ENCODE measurements at regions not wholly inside any gene's neighbourhood (a gene's known extent, or its start where the extent isn't known, plus 50 kb on each side); places are given as distances from the start of the nearest gene placed in this dataset.

DNA sequence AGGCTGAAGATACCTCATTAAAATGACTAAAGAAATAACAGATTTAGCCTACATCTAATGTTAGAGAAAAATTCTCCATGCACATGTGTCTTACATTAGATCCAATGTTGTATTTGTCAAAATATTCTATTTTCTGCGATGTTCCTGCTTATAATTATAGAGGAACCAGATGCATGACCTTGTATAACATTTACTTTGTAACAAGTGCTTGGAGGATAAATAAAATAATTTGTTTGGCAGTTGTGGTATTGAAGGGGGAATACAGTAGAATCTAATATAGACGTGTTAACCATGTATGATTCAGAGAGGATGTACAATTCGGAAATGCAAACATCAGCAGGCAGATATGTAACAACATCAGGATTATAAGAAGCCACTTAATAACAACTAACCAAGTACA lies 922.2 kb downstream of the TUSC7 start:
- no peak for DNase-seq

DNA sequence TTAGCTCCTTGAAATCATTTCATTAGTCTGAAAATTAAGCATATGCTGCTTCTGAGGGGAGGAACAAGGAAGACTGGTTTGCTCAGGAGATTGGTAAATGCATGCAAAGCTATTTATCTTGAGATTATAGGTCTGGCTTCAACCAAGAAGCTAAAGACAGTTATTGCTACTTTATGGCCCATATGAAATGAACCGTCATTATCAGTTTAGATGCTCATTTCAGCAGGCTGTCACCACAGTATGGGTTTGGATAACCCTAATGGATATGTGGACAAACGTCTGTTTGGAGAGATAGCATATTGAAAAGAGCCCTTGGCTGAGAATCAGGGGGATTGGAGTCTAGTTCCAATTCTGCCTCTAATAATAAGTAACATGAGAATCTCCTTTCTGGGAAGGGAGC lies 922.6 kb downstream of the TUSC7 start:
- DNase-seq = no peak

DNA sequence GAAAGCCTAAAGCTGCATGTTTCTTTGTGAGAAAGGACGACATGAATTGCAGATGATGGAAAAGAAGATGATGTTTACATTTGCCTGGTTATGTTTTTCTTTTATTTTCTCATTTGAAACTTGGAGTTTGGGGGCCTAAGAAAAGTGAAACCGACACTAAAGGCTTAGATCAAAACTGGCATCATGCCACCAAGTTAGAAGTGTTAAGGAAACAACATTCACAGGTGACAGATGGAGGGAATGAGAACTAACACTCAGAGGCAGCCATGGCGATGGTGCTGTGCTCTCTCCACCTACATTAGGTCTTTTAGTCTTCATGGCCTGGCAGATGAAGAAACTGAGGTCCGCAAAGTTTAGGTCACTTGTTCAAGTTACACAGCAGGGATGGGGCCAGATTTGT lies 923.6 kb downstream of the TUSC7 start:
- no peak for DNase-seq

DNA sequence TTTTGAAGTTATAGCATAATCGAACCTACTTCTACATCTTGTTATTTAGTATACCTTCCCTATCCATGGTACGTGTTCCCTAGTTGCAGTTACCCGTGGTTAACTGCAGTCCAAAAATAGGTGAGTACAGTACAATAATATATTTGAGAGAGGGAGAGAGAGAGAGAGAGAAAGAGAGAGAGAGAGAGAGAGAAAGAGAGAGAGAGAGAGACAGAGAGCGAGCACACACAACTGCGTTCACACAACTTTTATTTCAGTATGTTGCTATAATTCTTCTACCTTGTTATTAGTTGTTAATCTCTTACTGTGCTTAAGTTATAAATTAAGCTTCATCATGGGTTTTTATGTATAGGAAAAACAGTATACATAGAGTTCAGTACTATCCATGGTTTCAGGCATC lies 928.1 kb downstream of the TUSC7 start:
- no peak for DNase-seq

DNA sequence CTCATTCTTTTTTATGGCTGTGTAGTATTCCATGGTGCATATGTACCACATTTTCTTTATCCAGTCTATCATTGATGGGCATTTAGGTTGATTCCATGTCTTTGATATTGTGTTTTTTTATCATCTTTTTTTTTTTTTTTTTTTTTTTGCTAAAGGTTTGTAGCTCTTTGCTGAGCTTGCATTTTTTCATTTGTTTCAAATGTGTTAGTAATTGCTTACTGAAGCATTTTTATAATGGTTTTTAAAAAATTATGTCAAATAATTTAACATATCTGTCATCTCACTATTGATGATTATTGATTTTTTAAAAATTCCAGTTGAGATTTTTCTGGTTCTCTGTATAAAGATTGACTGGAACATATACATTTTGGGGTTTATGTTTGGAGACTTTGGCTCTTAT lies 934.6 kb downstream of the TUSC7 start:
- no peak for DNase-seq

DNA sequence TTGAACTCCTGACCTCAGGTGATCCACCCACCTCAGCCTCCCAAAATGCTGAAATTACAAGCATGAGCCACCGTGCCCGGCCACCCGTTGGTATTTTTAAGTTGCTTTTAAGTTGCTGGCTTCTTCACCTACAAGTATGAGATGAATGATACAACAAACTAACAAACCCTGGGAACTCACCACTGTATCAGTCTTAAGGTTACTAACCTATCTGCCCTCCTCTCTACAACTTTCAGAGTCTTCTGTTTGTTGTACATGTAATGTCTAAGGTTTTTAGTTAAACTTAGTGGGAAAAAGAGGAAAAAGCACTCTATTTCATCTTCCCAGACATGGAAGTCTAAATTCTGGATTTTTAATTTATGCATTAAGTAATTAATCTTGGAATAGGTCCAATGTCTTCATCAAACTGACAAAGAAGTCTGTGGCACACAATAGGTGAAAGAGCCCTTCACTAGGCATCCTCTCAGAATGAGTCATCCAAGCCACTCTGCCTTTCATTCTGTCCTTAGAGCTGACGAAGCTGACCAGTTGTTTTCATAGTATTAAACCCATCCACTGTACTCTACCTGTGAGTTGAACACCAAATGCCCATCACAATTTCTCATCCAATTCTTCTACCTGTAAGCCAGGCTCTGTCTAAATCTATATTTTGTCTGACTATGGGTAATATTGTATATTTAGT lies 936.1 kb downstream of the TUSC7 start:
- no peak for DNase-seq

DNA sequence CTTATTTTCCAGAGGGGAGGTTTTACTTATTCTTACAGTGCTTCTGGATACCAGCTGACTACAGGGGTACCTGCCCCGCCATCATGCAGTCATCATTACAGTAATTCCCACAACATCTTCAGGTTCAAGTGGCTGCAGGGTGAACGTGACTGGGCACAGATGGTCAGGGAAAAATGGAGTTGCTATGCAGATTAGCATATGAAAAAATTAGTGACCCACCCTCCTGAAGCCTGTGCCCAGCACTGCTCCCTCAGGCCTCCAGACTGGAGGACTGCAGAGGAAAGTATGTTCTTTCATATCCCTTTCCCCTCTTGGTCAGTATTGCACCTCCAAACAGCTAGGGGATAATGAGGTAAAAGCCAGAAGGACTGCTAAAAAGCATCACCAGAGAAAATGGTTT lies 937.9 kb downstream of the TUSC7 start:
- DNase-seq = no peak

DNA sequence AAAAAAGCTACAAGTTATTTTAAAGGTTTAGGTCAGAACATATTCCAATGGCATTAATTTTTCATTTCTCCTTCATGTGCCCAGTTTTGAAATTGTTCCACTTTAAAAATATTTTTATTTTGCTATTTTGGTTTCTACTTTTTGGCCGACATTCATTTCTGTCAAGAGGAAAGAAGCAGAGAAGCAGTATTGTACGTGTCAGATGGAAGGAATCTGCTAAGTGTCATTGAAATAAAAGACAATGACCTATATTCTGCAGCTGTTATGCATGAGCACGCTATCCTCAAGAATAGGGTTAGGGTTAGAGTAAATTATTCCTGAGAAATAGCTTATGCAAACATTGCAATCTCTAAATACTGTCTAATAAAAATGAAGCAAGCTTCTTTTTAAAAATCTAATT lies 941.7 kb downstream of the TUSC7 start:
- DNase-seq = no peak

- DNase-seq = no peak
These were observed 946.8 kb downstream of the TUSC7 start for GRCh38 chr3:117656391-117656790.

DNA sequence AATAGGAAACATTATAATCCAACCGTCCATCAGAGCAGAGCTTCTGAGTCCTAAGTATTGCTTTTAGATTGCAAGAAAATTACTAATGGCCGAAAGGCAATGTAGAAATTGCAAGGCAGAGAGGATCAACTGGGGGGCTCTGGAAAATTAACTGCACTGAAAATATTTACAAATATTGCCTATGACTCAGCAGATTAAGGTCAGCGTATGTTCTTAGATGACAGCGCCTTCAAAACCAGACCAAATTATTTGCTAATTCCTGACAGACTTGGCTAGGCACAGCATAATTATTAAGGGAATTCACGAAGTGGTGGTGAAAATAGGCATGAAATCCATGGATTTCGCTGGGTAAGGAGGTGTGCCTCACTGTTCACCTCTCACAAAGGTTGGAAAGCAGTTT lies 947.7 kb downstream of the TUSC7 start:
- DNase-seq = no peak

DNA sequence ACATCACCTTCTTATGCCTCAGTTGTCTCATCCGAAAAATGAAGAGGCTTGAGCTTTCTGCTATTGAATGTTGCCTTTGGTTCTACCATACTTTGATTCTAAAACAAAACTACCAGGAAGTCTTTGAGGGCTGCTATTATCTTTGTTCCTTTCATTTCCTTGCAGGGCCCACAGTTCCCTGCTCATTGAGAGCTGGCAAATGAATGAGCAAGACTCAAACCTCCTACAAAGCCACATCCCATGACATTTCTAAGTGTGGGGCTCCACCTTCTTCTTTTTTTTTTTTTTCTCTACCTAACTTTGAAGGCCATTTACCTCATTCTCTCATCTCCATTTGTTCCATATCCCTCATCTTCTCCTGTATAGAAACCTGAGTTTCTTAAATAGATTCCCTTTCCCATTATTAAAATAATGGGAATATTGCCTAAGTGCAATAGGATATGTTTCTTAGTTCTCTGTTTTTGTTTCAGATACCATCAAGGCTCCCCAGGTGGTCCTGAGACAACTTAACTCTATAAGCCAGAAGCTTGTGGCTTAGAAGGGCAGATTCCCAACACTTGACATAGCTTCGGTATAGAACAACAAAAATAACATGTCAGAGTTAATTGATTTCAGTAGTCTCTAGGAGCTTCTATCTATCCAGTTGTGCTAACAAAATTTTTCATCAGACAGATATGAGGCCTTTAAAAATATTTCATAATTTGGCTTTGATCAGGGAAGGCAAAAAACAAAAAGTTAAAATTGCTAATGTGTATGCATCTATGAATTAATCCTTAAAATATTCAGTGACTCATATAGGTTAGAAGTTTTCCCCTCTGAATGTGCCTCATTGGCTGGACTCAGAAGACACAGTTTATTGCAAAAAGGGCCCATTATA lies 951.6 kb downstream of the TUSC7 start:
- DNase-seq = no peak

DNA sequence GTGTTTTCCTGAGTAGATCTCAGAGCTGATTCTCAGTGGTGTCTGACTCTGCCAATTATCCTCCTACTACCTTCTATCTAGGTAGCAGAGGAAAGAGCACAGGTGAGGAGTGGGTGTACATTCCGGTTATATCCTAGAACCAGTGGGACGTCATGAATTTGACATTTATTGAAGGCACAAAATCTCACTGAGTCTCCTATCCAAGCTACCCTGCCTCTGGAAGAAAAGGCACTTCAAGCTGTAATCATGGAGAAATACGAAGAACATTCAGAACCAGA lies 952.2 kb downstream of the TUSC7 start:
- DNase-seq = no peak

DNA sequence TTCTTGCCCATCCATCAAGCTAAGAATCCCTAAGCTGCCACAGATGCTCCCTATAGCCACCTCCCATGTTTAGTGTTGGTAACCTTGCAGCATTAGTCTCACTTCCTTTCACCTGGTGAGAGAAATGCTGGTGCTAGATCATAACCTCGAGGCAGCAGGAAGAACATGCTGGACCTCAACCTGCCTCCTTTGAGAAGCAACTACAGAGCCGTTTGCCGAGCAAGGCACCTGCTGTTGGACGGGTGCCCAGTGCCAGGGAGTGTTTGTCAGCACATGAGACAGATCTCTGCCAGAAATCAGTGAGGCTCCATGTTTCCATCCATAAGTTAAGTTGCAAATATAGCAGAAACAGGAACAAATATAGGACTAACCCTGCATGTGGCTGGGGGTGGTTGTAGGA lies 955.7 kb downstream of the TUSC7 start:
- peak; percentile 11 for DNase-seq

DNA sequence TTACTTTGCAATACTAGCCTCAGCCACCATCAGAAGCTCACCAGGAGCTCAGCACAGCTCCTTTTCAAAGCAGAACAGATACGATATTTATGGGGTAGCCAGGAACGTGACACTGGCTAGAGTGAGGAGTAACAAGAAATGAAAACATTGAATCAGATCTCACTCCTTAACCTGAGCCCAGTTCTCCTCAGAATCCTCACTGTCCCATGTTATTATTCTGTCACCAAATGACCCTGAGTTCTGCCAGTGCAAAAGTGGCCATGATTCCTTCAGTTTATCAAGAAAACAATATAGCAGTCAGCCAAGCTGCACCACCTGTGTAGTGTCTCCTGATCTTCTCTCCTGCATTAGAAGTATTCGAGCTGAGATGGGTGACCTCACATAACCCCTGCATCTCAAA lies 956.7 kb downstream of the TUSC7 start:
- no peak for DNase-seq

DNA sequence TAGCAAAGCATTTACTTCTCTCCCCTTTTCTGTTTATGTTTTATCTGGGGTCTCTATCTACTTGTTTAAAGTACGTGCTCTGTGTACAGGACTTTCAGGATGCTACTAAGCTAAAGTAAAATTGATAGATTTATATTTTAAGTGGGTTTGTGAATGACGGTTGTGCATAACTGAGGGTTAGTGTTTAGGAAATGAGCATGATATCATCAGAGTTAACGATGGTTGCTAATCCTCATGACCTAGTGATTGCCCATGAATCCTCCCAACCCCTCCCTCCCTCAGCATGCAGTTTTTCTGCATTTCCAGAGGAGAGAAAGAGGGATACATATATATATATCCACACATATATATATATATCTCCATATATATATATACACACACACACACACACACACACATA lies 957.2 kb downstream of the TUSC7 start:
- DNase-seq = no peak

DNA sequence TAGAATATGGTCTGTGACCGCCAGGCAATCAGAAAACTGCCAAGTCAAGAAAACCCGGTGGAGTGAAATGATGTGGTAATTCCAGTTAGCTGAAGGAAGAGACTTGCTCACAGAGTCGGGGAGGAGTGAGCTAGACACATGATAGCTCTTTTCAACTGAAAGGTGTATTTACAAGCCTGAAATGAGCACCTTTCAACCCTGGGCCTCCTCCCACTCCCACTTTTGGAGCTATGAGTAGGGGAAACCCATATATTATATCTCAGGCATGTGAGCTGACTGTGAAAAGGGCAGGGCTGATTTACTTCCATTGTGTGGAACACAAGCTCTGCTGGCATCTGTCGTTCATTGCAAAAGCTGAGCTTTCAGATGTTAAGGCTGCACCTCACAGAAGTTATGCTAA lies 960.2 kb downstream of the TUSC7 start:
- DNase-seq = no peak

DNA sequence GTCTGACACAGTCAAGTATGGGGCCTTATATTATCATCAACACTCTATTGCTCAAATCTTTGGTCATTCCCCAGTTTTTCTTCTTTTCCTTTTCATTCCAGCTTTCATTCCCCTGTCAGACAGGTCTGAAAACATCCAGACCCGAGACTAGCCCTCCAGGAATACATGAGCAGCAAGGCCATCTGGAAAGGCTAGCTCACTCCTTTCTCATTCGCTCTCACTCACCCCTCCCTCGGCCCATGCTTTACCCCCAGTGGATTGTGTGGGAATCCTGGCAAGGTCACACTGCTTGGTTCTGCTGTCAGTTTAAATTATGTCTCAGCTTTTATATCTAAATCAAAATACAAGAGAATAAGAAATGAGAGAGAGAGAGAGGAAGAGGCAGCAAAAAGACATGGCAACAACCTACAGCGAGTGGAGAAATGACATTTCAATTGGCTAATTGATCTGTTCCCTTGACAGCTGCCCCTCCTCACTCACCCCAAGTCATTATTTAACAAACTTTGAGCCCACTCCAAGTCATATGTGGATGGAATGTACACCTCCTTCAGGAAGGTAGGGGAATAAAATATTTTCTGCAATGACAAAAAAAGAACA lies 962.2 kb downstream of the TUSC7 start:
- DNase-seq = no peak

GRCh38 chr3:117674321-117674720 lies 964.7 kb downstream of the TUSC7 start:
- DNase-seq = no peak

DNA sequence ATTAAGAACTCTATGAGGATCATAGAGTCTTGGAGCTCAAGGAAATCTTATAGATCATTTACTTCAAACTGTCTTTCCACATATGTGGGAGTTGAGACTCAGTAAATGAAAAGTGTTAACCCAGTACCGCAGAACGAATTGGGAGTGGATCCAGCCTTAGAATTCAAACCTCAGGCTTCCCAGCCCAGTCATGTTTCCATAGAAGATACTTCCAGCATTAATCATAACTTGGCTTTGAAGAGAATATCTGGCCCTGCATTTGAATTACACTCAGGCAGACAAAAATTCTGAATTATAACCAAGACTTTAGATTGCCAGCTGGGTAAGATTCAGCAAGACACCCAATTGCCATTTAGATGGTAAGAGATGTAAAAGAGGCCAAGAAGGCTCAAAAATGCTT lies 972.0 kb downstream of the TUSC7 start:
- DNase-seq = no peak

DNA sequence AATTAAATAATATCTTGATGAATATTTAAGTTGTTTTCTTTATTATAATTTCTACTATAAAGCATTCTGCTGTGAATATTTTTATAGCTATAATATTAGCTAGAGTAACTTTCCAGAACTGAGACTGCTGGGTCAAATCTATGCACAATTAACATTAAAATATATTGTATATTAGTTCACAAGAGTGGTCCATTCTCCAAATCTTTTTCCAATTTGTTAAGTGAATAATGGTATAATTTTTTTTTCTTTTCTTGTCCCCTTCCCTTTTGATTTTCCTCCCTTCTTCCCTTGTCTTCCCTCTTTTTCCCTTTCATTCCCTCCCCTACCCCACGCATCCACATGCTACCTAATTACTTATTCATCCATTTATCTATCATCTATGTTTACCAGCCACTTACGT lies 977.5 kb downstream of the TUSC7 start:
- no peak for DNase-seq

DNA sequence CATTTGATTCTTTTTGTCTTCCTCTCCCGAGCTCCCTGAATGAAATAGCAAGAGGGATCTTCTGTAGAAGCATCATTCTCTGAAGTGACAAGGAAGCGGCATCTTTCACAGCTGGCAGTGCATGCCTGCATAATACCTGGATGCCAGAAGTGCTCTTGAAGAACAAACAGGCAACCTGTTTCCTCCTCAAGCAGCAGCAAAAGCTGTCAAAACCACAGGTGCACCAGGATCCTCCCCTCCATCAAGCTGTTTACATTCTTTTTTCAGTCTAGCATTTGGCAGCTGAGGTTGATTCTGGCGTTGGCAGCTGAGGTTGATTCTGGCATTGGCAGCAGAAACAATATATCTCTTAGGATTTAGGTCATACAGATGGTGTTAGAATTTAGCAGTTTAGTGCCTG lies 979.0 kb downstream of the TUSC7 start:
- DNase-seq = peak; percentile 43

- no peak for DNase-seq
These were observed 981.9 kb downstream of the TUSC7 start for GRCh38 chr3:117691526-117691925.

DNA sequence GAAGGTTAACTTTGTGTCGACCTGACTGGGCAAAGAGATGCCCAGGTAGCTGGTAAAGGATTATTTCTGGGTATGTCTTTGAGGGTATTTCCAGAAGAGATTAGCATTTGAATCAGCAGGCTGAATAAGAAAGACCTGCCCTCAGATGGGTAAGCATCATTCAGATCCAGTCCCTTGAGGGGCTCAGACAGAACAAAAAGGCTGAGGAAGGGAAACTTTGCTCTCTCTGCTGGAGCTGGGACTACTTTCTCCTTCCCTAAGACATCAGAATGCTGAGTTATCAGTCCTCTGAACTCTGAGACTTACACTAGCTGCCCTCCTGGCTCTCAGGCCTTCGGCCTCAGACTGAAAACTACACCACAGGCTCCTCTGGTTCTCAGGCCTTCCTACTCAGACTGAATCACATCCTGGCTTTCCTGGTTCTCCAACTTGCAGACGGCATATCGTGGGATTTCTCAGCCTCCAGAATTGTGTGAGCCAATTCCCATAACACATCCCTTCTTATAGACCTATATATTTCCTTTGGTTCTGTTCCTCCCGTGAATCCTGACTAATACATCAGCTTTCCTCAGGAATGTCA lies 982.9 kb downstream of the TUSC7 start:
- no peak for DNase-seq

DNA sequence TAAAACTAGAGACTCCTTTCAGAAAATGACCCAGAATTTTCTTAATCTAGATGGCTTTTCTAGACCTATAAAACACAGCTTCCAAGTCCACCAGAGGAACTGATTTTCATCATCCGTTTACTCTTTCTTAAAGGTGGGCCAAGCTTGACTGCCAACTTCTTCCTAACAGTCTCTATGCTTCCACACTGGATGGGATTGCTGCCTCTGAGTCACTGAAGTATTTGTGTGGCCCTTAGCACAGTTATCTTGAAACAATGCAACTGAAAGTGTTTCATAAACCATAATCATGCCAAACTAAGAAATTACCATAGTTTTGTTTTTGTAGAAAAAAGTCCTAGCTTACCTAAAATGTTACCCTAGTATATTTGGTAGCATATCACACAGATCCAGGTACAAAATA lies 985.7 kb downstream of the TUSC7 start:
- no peak for DNase-seq
